Vagina (tissue), 2 donors: ENCODE measurements at regions not wholly inside any gene's neighbourhood (a gene's known extent, or its start where the extent isn't known, plus 50 kb on each side); places are given as distances from the start of the nearest gene placed in this dataset.

ENCODE experiments used
- DNase-seq, 2 donors: peaks; one replicate each; pipeline ENCODE4 v3.0.0-alpha.2; 2017; ENCODE audit errors: extremely low spot score in 2 of 2
- H3K27ac ChIP-seq: fragments of 200-600 bp; sonication (generic); one replicate; pipeline ENCODE4 v1.5.1; 2019
- H3K27me3 ChIP-seq: fragments of 200-600 bp; sonication (generic); one replicate; pipeline ENCODE4 v1.5.1; 2019
- H3K36me3 ChIP-seq, 2 donors: fragments of 200-600 bp; sonication (generic); one replicate each; pipeline ENCODE4 v1.5.1; 2017 to 2019
- H3K4me1 ChIP-seq: fragments of 200-600 bp; sonication (generic); one replicate; pipeline ENCODE4 v1.5.1; 2019
- H3K4me3 ChIP-seq, 2 donors: fragments of 200-600 bp; sonication (generic); 1 replicate in 1 of 2; 2 replicates in 1 of 2; pipeline ENCODE4 v1.5.1; 2016 to 2019
- H3K9me3 ChIP-seq: fragments of 200-600 bp; sonication (generic); one replicate; pipeline ENCODE4 v1.5.1; 2019
- CTCF ChIP-seq, 3 experiments: fragments of 450-650 bp in 2 of 3; fragments of 200-600 bp in 1 of 3; sonication (generic) in 1 of 3; IDR thresholded peaks; one replicate each; pipeline ENCODE4 v1.5.1; 2017 to 2019; ENCODE audit warnings: antibody characterized with exemption in 3 of 3, mild to moderate bottlenecking in 2 of 3, moderate library complexity in 2 of 3
- POLR2A ChIP-seq, 2 donors: fragments of 450-650 bp; IDR thresholded peaks; one replicate each; pipeline ENCODE4 v1.6.1; 2017; ENCODE audit warnings: antibody characterized with exemption in 2 of 2, mild to moderate bottlenecking in 2 of 2, moderate library complexity in 2 of 2
- POLR2AphosphoS5 ChIP-seq, 2 donors: sonication (generic); formaldehyde crosslinking; IDR thresholded peaks; one replicate each; pipeline ENCODE4 v1.9.0; 2017; ENCODE audit warnings: antibody characterized with exemption in 2 of 2, mild to moderate bottlenecking in 2 of 2, low read depth in 1 of 2; ENCODE audit not compliant: insufficient read depth in 1 of 2
- intact Hi-C: fragments of 100-400 bp; cut with DNase I; formaldehyde crosslinking; loops from one replicate; pipeline ENCODE4 v1.15.1; 2023

- Histone ChIP-seq H3K4me3 (no peak overlapping the region), H3K4me1 (peaks cover 10% of the 10 kb centered on the region)
Observed at GRCh38 chr18:55910296-55910695, 322.3 kb upstream of the TCF4 start.

GRCh38 chr18:55908901-55909366, 320.9 kb upstream of the TCF4 start:
- H3K9me3 ChIP-seq = no peaks in the 10 kb centered on the region
- no peak for TF ChIP-seq POLR2AphosphoS5 (IDR thresholded peaks at IDR 0.05; ENCODE audit: insufficient read depth in 1 of 2, low read depth in 1 of 2)
- H3K4me1 ChIP-seq = peaks cover 10% of the 10 kb centered on the region
- no peak for DNase-seq
- intact Hi-C loops = no loop called here
- H3K27me3 ChIP-seq = no peaks in the 10 kb centered on the region
- H3K4me3 ChIP-seq = no peak overlapping the region
- no peaks in the 10 kb centered on the region for H3K36me3 ChIP-seq
- H3K27ac ChIP-seq = peak overlapping the region; percentile 15

More at GRCh38 chr18:55910296-55910695, 322.3 kb upstream of the TCF4 start:
- Histone ChIP-seq H3K36me3 (no peaks in the 10 kb centered on the region), H3K27me3 (no peaks in the 10 kb centered on the region), H3K27ac (no peak overlapping the region), H3K9me3 (no peaks in the 10 kb centered on the region)
- DNase-seq = no peak
- intact Hi-C loops = no loop called here
- TF ChIP-seq CTCF (IDR thresholded peaks at IDR 0.05) = no peak

- no peak overlapping the region for H3K27ac ChIP-seq
- DNase-seq = no peak
- H3K27me3 ChIP-seq = no peaks in the 10 kb centered on the region
- no peaks in the 10 kb centered on the region for H3K9me3 ChIP-seq
- TF ChIP-seq POLR2A (IDR thresholded peaks at IDR 0.05) (no peak), CTCF (IDR thresholded peaks at IDR 0.05) (no peak), POLR2AphosphoS5 (IDR thresholded peaks at IDR 0.05; ENCODE audit: insufficient read depth in 1 of 2, low read depth in 1 of 2) (no peak)
- H3K4me3 ChIP-seq = peak overlapping the region in 1 of 2 donors; percentile 9
- H3K36me3 ChIP-seq = no peaks in the 10 kb centered on the region
- peaks cover 10% of the 10 kb centered on the region for H3K4me1 ChIP-seq
- intact Hi-C loops = no loop called here
Observed at GRCh38 chr18:55907453-55908175, 319.6 kb upstream of the TCF4 start.

DNA sequence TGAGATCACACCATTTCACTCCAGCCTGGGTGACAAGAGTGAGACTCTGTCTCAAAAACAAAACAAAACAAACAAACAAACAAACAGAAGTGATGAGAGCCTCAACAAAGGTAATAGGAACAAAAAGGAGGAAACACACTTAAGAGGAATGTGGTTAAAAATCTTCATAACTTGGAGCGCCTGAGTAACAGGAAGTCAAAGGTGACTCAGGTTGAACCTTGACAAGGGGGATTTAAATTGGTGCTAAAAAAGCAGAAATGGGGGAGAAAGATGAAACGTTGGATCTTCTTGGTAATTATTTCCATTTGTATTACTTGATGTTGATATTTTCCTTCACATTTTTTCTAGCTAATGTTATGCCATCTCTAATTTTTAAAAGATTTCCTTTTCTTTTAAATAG, 318.5 kb upstream of the TCF4 start:
- TF ChIP-seq POLR2A (IDR thresholded peaks at IDR 0.05) (no peak), CTCF (IDR thresholded peaks at IDR 0.05) (no peak), POLR2AphosphoS5 (IDR thresholded peaks at IDR 0.05; ENCODE audit: insufficient read depth in 1 of 2, low read depth in 1 of 2) (no peak)

GRCh38 chr18:55903911-55904310, 315.9 kb upstream of the TCF4 start:
- intact Hi-C loops = no loop called here

More for the DNA sequence above, 318.5 kb upstream of the TCF4 start:
- intact Hi-C loops = no loop called here
- Histone ChIP-seq H3K9me3 (no peaks in the 10 kb centered on the region), H3K27ac (no peak overlapping the region), H3K36me3 (no peaks in the 10 kb centered on the region), H3K4me3 (no peak overlapping the region), H3K4me1 (peaks cover 10% of the 10 kb centered on the region), H3K27me3 (no peaks in the 10 kb centered on the region)
- DNase-seq = no peak

More at GRCh38 chr18:55903911-55904310, 315.9 kb upstream of the TCF4 start:
- Histone ChIP-seq H3K27ac (no peak overlapping the region), H3K9me3 (no peaks in the 10 kb centered on the region), H3K36me3 (no peaks in the 10 kb centered on the region), H3K27me3 (no peaks in the 10 kb centered on the region), H3K4me3 (no peak overlapping the region), H3K4me1 (peaks cover 10% of the 10 kb centered on the region)
- DNase-seq = no peak
- no peak for TF ChIP-seq CTCF (IDR thresholded peaks at IDR 0.05)
- no peak for TF ChIP-seq POLR2A (IDR thresholded peaks at IDR 0.05)
- TF ChIP-seq POLR2AphosphoS5 (IDR thresholded peaks at IDR 0.05; ENCODE audit: insufficient read depth in 1 of 2, low read depth in 1 of 2) = no peak
